GM10266 (cell line): ENCODE measurements at regions not wholly inside any gene's neighbourhood (a gene's known extent, or its start where the extent isn't known, plus 50 kb on each side); places are given as distances from the start of the nearest gene placed in this dataset.
"Not testable (repeated sequence)": the region's sequence is repeated elsewhere in the genome, so short reads cannot be mapped to it uniquely, and the experiment has no call there.

Experiments
- DNase-seq: peaks from one replicate; pipeline ENCODE4 v3.0.0; 2012; ENCODE audit errors: extremely low spot score
- CTCF ChIP-seq: IDR thresholded peaks from 2 replicates; pipeline ENCODE4 v1.5.1; 2012; ENCODE audit warnings: mild to moderate bottlenecking, low read depth; ENCODE audit not compliant: control insufficient read depth, insufficient read depth; ENCODE audit errors: missing control alignments

GRCh38 chr12:89155826-89156225 is 196.5 kb downstream of the DUSP6 start:
- DNase-seq = no peak
- no peak for TF ChIP-seq CTCF

DNA sequence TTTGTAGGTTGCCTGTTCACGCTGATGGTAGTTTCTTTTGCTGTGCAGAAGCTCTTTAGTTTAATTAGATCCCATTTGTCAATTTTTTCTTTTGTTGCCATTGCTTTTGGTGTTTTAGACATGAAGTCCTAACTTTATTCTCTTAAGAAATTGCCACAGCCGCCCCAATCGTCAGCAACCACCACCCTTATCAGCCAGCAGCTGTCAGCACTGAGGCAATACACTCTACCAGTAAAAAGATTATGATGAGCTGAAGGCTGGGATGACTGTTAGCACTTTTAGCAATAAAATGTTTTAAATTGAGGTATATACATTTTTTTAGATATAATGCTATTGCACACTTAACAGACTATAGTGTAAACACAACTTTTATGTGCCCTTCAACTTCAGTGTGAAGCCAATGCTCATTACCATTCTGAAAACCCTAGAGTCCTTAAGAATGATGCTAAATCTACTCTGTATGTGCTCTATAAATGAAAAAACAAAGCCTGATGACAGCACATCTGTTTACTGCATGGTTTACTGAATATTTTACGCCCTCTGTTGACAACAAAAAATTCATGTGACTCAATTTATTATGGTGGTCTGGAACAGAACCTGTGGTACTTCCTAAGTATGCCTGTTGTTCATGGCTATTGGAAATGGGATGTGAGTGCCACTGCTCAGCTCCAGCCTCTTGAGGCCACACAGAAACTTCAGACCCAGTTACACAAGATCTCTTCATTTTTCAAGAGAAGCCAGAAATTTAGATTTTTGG is 197.4 kb downstream of the DUSP6 start:
- DNase-seq = no peak
- TF ChIP-seq CTCF = no peak

- no peak for DNase-seq
- TF ChIP-seq CTCF = no peak
Observed at GRCh38 chr12:89153341-89153740, 199.0 kb downstream of the DUSP6 start.

GRCh38 chr12:89151536-89151935 is 200.8 kb downstream of the DUSP6 start:
- no peak for DNase-seq
- no peak for TF ChIP-seq CTCF

GRCh38 chr12:89150789-89151188 is 201.5 kb downstream of the DUSP6 start:
- DNase-seq = not testable (repeated sequence)

DNA sequence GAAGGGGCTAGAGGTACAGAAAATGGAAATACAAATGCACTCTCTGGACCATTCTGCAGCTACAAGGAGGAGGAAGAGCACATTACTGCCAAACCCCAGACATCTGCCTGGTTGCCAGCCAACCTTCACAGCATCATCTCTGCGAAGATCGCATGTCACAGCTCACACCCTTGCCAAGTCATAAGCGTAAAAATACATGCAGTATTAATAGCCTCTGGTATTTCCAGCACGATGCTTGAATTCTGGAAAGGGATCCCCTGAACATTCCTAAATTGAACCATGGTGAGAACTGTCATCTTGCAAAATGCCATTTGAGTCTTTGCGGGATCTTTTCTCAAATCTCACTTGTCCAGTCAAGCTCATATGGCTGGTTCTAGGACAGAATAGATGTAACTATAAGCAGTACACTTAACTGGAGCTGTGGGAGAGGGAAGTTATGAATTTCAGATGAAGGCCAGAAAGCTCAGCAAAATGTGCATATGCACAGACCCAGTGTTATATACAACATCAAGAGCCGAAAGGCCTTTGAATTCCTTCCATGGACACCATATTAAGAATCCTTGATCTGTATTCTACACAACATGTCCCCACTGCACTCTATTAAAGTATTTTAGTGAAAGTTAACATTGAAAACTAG is 211.6 kb downstream of the DUSP6 start:
- DNase-seq = no peak
- no peak for TF ChIP-seq CTCF

DNA sequence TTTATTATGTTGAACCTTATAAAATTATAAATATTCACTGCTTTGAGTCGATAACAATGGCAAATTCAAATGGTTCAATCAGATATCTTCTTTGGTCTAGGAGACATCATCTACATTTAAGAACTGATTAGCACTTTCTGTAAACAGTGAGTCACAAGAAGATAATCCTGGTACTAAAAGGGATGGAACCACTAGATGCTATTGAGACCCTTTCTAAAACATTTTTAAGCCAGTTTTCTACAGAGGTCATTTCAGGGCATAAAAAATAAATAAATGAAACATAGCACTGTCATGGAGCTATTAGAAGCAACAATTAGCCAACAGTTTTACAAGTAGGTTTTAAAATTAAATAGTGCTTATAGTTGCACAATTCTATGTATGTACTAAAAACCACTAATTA is 212.2 kb downstream of the DUSP6 start:
- no peak for TF ChIP-seq CTCF
- DNase-seq = no peak
